GM19324 (cell line): ENCODE measurements at regions not wholly inside any gene's neighbourhood (a gene's known extent, or its start where the extent isn't known, plus 50 kb on each side); places are given as distances from the start of the nearest gene placed in this dataset.
"Not testable (repeated sequence)": the region's sequence is repeated elsewhere in the genome, so short reads cannot be mapped to it uniquely, and the experiment has no call there.

Experiments used
- ATAC-seq: cut with Tn5 transposase; IDR thresholded peaks from one replicate; pipeline ENCODE4 v1.9.1; 2021; ENCODE audit warnings: mild to moderate bottlenecking, moderate library complexity; ENCODE audit not compliant: unreplicated experiment, low FRiP score

- ATAC-seq, result no peak
Measured at GRCh38 chr10:55786461-55787050, 574.5 kb downstream of the ZWINT start.

DNA sequence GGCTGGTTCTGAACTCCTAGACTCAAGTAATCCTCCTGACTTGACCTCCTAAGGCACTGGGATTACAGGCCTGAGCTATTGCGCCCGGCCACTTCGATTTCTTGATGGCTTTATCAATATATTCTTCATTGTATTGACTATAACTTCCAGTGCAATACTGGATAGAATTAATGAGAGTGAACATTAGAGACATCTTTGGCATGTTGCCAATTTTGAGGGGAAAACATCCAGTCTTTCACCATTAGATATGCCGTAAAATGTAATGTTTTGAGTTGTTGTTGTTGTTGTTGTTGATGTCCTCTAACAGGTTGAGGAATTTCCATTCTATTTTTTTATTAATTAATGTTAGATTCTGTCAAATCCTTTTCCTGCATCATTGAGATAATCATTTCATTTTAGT, 578.9 kb downstream of the ZWINT start:
- ATAC-seq, result no peak

GRCh38 chr10:55766212-55766611, 594.8 kb downstream of the ZWINT start:
- no peak for ATAC-seq

- no peak for ATAC-seq
Measured at GRCh38 chr10:55750458-55750857, 610.6 kb downstream of the ZWINT start.

DNA sequence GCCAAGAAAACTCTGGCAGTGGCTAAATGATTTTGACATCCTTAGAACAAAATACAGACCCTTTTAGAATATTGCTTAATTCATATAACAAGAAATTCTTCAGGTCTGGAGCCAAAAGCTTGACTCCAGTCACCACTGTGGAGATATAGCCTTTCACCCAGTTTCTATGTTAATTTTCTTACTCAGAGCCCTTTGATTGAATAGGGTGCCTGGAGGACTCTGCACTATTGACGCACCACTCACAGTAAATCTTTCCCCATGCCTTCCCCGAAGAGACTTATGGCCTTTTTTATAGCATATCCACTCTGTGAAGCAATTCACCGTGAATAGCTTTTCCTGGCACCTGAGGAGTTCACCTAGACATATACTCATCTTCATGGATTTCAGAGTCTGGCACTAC, 613.8 kb downstream of the ZWINT start:
- ATAC-seq, result no peak

GRCh38 chr10:55746002-55746401, 615.1 kb downstream of the ZWINT start:
- no peak for ATAC-seq

GRCh38 chr10:55742487-55742886, 618.6 kb downstream of the ZWINT start:
- ATAC-seq, result no peak

DNA sequence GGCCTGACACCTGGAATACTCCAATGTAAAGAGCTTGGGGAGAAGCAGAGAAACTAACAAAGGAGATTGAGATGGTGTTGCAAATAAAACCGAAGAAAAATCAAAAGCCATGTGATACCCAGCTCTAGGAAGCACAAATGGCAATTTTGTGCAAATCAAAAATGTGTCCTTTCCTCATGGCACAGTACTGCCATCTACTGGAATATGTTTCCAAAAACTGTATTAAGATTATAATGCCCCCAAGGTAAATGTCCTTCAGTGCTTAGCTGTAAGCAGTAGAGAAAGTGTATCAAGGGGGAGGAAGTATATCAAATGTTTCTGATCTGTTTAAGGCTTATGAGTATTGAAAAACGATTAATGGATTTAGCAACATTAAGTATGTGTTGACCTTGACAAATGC, 620.3 kb downstream of the ZWINT start:
- ATAC-seq, result not testable (repeated sequence)

GRCh38 chr10:55740110-55740509, 620.9 kb downstream of the ZWINT start:
- ATAC-seq, result no peak

GRCh38 chr10:55734112-55734511, 626.9 kb downstream of the ZWINT start:
- no peak for ATAC-seq

GRCh38 chr10:55704950-55705349, 656.1 kb downstream of the ZWINT start:
- no peak for ATAC-seq

DNA sequence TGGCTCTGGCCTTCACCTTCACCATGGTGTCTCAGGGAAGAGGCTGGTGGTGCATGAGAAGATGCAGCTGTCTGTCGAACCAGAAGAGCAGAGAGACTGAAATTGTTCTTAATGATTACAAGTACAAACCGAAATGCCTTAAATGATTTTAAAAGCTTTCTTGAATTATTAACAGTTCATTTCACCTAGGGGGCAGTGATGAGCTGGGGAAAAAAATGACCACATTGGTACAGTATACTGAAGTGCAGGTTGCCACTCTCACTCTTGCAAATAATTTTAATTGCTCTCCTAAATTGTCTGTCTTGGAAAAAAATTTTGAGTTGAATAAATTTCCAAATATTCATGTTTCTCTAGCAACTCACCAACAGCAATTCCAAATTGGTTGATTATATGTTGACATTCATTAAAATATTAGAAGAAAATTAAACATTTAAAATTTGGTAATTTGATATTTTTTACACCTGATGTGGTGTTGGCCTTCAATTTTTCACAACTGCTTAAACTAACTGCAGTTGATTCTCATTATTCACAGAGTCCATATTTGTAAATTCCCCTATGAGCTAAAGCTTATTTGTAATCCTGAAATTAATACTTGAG, 692.6 kb downstream of the ZWINT start:
- ATAC-seq, result no peak

DNA sequence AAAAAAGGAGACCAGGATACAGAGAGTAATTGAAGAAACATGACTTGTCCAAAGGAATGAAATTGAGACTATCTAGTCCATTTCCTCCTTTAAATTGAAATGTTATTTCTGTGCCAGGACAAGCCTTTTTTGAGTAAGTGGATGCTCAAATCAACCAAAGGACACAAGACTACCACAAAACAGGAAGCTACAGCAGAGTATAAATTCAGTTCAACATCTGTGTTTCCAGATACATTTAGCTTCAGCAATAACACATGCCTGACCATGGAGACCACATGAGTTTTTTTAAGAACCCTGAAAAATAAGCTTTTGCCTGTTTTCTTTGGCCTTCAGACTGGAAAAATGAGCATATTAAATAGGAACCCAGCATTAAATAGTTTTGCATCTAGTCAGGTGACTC, 707.5 kb downstream of the ZWINT start:
- ATAC-seq, result no peak

DNA sequence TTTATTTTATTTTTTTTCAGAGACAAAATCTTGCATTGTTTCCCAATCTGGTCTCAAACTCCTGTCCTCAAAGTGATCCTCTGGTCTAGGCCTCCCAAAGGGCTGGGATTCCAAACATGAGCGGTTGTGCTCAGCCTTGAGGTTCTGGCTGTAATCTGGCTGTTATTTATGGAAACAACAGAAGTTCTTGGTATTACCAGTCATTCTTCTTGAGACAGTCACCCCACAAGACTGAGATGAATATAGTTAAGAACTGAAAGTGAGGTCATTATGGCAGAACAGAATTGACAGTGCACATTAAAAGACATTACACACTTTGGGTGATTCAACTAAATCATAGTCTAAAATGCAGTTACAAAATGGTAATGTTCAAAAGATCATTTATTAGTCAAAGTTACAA, 719.5 kb downstream of the ZWINT start:
- no peak for ATAC-seq

- ATAC-seq, result peak; percentile 89
Measured at GRCh38 chr10:55631071-55631654, 729.9 kb downstream of the ZWINT start.

GRCh38 chr10:55630491-55631056, 730.5 kb downstream of the ZWINT start:
- no peak for ATAC-seq

DNA sequence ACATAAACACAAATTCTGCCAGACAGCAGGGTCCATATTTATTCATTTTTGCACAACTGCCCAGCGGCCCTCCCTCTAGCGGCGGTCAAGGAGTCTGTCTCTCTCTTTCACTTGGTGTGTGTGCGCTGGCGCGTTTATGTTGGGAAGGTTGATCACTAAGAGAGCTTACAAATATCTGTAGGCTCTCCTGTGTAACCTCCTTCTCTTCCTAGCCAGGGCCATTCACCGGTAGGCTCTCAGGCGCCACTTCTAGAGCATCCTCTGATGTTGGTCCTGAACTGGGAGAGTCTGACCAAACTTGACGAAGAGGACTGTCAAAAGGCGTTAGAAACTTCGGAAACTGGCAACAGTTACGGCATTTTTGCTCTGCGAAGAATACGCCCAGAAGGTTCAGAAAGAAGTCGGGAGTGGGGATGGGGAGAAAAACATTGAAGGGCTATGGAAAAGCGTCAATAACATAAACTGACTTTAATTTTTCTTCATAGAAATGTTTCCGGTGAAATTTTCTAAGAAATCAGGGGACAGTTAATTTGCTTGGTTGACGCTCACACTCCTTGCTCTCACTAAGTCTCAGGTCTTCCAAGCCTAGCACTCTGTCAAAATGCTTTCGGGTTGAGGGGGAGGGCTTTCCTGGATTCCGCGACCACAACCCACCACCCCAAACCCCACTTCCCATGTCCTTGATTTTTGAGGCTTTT, 731.1 kb downstream of the ZWINT start:
- ATAC-seq, result no peak

DNA sequence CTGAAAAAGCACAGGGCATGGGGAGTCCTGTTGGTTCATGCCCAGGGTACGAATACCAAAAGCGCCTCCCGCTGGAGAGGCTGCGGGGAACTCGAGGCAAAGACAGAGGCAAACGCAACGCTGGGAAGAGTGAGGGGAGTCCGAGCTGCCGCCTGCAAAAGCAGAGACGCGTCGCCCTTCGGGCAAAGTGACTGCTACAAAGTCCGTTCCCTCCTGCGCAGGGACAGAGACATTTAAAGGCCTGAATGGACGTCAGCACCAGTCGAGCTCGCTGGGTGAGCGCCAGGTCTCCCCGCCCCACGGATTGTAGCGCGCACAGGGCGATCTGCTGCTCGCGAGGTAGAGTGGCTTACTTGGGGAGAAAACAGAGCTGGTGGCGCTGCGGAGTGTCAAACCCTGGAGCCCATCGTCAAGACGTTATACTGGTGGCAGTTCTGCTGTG, 732.8 kb downstream of the ZWINT start:
- ATAC-seq, result no peak

DNA sequence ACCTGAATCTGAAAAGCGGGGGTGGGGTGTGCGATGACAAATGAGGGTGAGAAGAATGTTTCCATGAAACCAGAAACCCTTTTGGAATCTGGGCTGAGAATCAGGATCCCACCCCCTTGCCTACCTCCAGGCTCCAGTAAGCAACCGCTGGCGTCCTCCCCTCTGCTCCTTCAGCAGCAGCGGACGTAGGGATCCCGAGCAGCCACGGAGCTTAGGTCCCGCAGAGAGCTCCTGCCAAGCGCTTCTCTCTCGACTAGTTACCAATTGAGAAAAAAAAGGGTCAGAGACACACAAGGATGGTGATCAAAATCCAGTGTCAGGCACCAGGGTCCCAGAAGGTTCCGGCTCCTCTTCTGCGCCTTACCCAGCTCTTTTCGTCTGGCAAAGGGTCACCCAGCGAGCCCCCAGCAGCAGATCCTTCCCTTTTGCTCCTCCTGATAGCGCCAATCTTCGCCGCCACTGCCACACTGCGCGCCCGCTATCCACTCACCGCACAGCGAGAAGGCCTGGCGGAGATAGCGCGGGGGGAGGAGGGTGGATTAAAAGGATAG, 733.5 kb downstream of the ZWINT start:
- ATAC-seq, result no peak

- ATAC-seq, result not testable (repeated sequence)
Measured at GRCh38 chr10:55601690-55602478, 759.2 kb downstream of the ZWINT start.
